ENCODE measurements at regions not wholly inside any gene's neighbourhood (a gene's known extent, or its start where the extent isn't known, plus 50 kb on each side); places are given as distances from the start of the nearest gene placed in this dataset.

DNA sequence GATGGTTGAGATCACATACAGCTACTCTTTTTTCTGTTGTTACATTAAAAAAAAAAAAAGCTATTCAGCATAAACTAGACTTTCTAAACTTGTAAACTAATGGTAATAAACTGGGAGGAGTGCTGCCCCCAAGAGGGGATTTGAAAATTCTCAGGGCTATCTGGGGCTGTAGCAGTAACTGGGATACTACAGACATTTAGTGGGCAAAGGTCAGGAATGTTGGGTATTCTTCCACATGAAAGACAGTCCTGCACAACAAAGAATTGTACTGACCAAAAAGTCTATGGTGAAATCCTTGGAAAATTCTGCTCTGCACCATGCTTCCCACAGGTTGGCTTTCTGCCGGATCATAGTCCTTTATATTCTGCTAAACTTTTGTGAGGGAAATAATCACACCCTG lies 232.6 kb upstream of the BOD1L1 start:
- no peak for TF ChIP-seq ZNF274 (IDR thresholded peaks at IDR 0.05; ENCODE audit: low read depth, low read length)
- no peak for TF ChIP-seq SUZ12 (IDR thresholded peaks at IDR 0.05; ENCODE audit: extremely low read depth, insufficient read depth, insufficient read length)
- no peak for TF ChIP-seq YY1 (IDR thresholded peaks at IDR 0.05; ENCODE audit: insufficient read depth, insufficient read length)

All from NT2/D1 (cell line).